Neuronal stem cell (in vitro differentiated cells): ENCODE measurements at regions not wholly inside any gene's neighbourhood (a gene's known extent, or its start where the extent isn't known, plus 50 kb on each side); places are given as distances from the start of the nearest gene placed in this dataset.
A peak's percentile ranks its signal among the peaks of the same experiment; 100 is the strongest.
"Not testable (repeated sequence)": the region's sequence is repeated elsewhere in the genome, so short reads cannot be mapped to it uniquely, and the experiment has no call there.

Experiments used
- DNase-seq: peaks from one replicate; pipeline ENCODE4 v3.0.0-alpha.2; 2013; ENCODE audit warnings: low spot score
- H2AFZ ChIP-seq: one replicate; pipeline ENCODE4 v1.6.1; 2013; ENCODE audit warnings: mild to moderate bottlenecking, low read length, inconsistent platforms
- H2AK5ac ChIP-seq: 2 replicates; pipeline ENCODE4 v1.6.1; 2013; ENCODE audit warnings: low read depth, mild to moderate bottlenecking, inconsistent platforms, low read length, moderate library complexity, mixed read lengths
- H2BK120ac ChIP-seq: 2 replicates; pipeline ENCODE4 v1.6.1; 2013; ENCODE audit warnings: low read depth, mild to moderate bottlenecking, inconsistent platforms, low read length, moderate library complexity, mixed read lengths
- H2BK12ac ChIP-seq: one replicate; pipeline ENCODE4 v1.6.1; 2013; ENCODE audit warnings: low read length, inconsistent platforms
- H2BK15ac ChIP-seq: 2 replicates; pipeline ENCODE4 v1.6.1; 2013; ENCODE audit warnings: mild to moderate bottlenecking, low read length, inconsistent platforms, mixed read lengths
- H2BK5ac ChIP-seq: one replicate; pipeline ENCODE4 v1.6.1; 2013; ENCODE audit warnings: inconsistent platforms, mild to moderate bottlenecking, low read length, moderate library complexity
- H3K14ac ChIP-seq: one replicate; pipeline ENCODE4 v1.6.1; 2013; ENCODE audit warnings: low read length, inconsistent platforms
- H3K18ac ChIP-seq: 2 replicates; pipeline ENCODE4 v1.6.1; 2013; ENCODE audit warnings: low read length, inconsistent platforms
- H3K23ac ChIP-seq: 2 replicates; pipeline ENCODE4 v1.6.1; 2013; ENCODE audit warnings: low read depth, mild to moderate bottlenecking, mixed read lengths, low read length, inconsistent platforms; ENCODE audit not compliant: poor library complexity
- H3K27ac ChIP-seq: replicated peaks from 3 replicates; pipeline ENCODE4 v1.5.1; 2013; ENCODE audit warnings: low read length, inconsistent platforms
- H3K27me3 ChIP-seq, 3 experiments: 2 replicates each; pipeline ENCODE4 v1.6.1; 2013; ENCODE audit warnings: low read length in 3 of 3, mild to moderate bottlenecking in 2 of 3, inconsistent platforms in 1 of 3, low read depth in 1 of 3, mixed read lengths in 1 of 3, moderate library complexity in 1 of 3; ENCODE audit not compliant: control insufficient read depth in 3 of 3, insufficient read depth in 3 of 3
- H3K36me3 ChIP-seq, 2 donors: replicated peaks in 1 of 2; 2 replicates each; pipeline ENCODE4 v1.6.1; 2013; ENCODE audit warnings: low read length in 2 of 2; ENCODE audit not compliant: control insufficient read depth in 2 of 2, insufficient read depth in 2 of 2
- H3K4ac ChIP-seq: 2 replicates; pipeline ENCODE4 v1.6.1; 2013; ENCODE audit warnings: inconsistent platforms, mild to moderate bottlenecking, low read length, moderate library complexity
- H3K4me1 ChIP-seq, 2 donors: 1 replicate in 1 of 2; 2 replicates in 1 of 2; pipeline ENCODE4 v1.6.1; 2013; ENCODE audit warnings: low read length in 2 of 2, low read depth in 1 of 2; ENCODE audit not compliant: control insufficient read depth in 2 of 2, insufficient read depth in 1 of 2
- H3K4me2 ChIP-seq: one replicate; pipeline ENCODE4 v1.6.1; 2013; ENCODE audit warnings: mild to moderate bottlenecking, low read length, inconsistent platforms; ENCODE audit not compliant: insufficient read depth, poor library complexity, severe bottlenecking
- H3K4me3 ChIP-seq, 2 donors: 2 replicates each; pipeline ENCODE4 v1.5.1; 2013; ENCODE audit warnings: low read length in 2 of 2, mild to moderate bottlenecking in 2 of 2, inconsistent platforms in 1 of 2, moderate library complexity in 1 of 2
- H3K79me1 ChIP-seq: one replicate; pipeline ENCODE4 v1.6.1; 2013; ENCODE audit warnings: low read depth, mild to moderate bottlenecking, inconsistent platforms, low read length, moderate library complexity
- H3K9ac ChIP-seq: one replicate; pipeline ENCODE4 v1.6.1; 2013; ENCODE audit warnings: mild to moderate bottlenecking, low read depth, low read length, inconsistent platforms; ENCODE audit not compliant: poor library complexity
- H3K9me3 ChIP-seq, 2 donors: replicated peaks in 1 of 2; 2 replicates each; pipeline versions ENCODE3 to v1.6.1; 2013; ENCODE audit warnings: low read length in 2 of 2, mild to moderate bottlenecking in 2 of 2, inconsistent platforms in 1 of 2, low read depth in 1 of 2, mixed read lengths in 1 of 2, moderate library complexity in 1 of 2; ENCODE audit not compliant: control insufficient read depth in 2 of 2, insufficient read depth in 1 of 2
- H4K8ac ChIP-seq: one replicate; pipeline ENCODE4 v1.6.1; 2013; ENCODE audit warnings: low read depth, mild to moderate bottlenecking, inconsistent platforms, low read length, moderate library complexity
- H4K91ac ChIP-seq: one replicate; pipeline ENCODE4 v1.6.1; 2013; ENCODE audit warnings: low read length, low read depth, mild to moderate bottlenecking, inconsistent platforms; ENCODE audit not compliant: poor library complexity
- WGBS, 2 donors: extraction: QIAGEN DNeasy Blood & Tissue Kit; methylation state at CpG; one replicate each; pipeline ENCODE4 v1.1.7; 2013; ENCODE audit warnings: missing lambda C conversion rate in 2 of 2, mixed read lengths in 1 of 2; ENCODE audit not compliant: insufficient read length in 2 of 2, insufficient replicate concordance in 1 of 2; ENCODE audit errors: extremely low coverage in 2 of 2; 5-methylcytosine and 5-hydroxymethylcytosine counted together

- not testable (repeated sequence) for H3K18ac ChIP-seq, H2BK5ac ChIP-seq, H2AK5ac ChIP-seq, H3K36me3 ChIP-seq, H4K91ac ChIP-seq, H2BK120ac ChIP-seq, H2BK12ac ChIP-seq, H3K23ac ChIP-seq, H3K4me2 ChIP-seq, H3K14ac ChIP-seq, H2AFZ ChIP-seq, H3K9ac ChIP-seq, H3K4me1 ChIP-seq, H3K4ac ChIP-seq, H3K27ac ChIP-seq, DNase-seq, H2BK15ac ChIP-seq, H3K4me3 ChIP-seq, H3K27me3 ChIP-seq, H4K8ac ChIP-seq, H3K79me1 ChIP-seq, H3K9me3 ChIP-seq
- no CpG with 5 or more reads among the region's 2 CpGs for WGBS, 2 donors
Observed at GRCh38 chr7:68195642-68196041, 1199.0 kb downstream of the TYW1 start.

- Histone ChIP-seq H2BK5ac (no peak overlapping the region), H4K91ac (no peak overlapping the region), H3K23ac (no peak overlapping the region), H4K8ac (no peak overlapping the region), H3K27ac (no peak overlapping the region), H3K79me1 (no peaks in the 10 kb centered on the region), H3K4me3 (no peak overlapping the region), H3K4me2 (no peak overlapping the region), H3K4me1 (peaks cover 0 to 4% of the 10 kb centered on the region in 2 donors), H2AFZ (no peak overlapping the region), H3K9ac (no peak overlapping the region), H3K14ac (no peak overlapping the region), H3K18ac (no peak overlapping the region), H3K27me3 (no peaks in the 10 kb centered on the region), H2AK5ac (no peak overlapping the region), H3K9me3 (no peaks in the 10 kb centered on the region), H3K36me3 (no peaks in the 10 kb centered on the region), H2BK120ac (no peak overlapping the region), H2BK12ac (no peak overlapping the region), H2BK15ac (no peak overlapping the region), H3K4ac (no peak overlapping the region)
- DNase-seq, result no peak
- no CpG with 5 or more reads among the region's 12 CpGs for WGBS, 2 donors
Observed at GRCh38 chr7:68200051-68200670, 1203.5 kb downstream of the TYW1 start.

GRCh38 chr7:68203251-68203650, 1206.6 kb downstream of the TYW1 start:
- H3K4me1 ChIP-seq, result peaks cover 0 to 7% of the 10 kb centered on the region in 2 donors
- no peaks in the 10 kb centered on the region for H3K9me3 ChIP-seq
- H2AFZ ChIP-seq, result no peak overlapping the region
- no peak overlapping the region for H3K27ac ChIP-seq
- no CpG with 5 or more reads among the region's 8 CpGs for WGBS, 2 donors
- no peak for DNase-seq
- H3K79me1 ChIP-seq, result no peaks in the 10 kb centered on the region
- H3K23ac ChIP-seq, result no peak overlapping the region
- H3K4ac ChIP-seq, result no peak overlapping the region
- H2BK5ac ChIP-seq, result no peak overlapping the region
- H2BK120ac ChIP-seq, result no peak overlapping the region
- no peak overlapping the region for H4K91ac ChIP-seq
- no peaks in the 10 kb centered on the region for H3K27me3 ChIP-seq
- H2BK12ac ChIP-seq, result no peak overlapping the region
- H3K18ac ChIP-seq, result no peak overlapping the region
- H3K14ac ChIP-seq, result no peak overlapping the region
- no peak overlapping the region for H3K4me3 ChIP-seq
- H4K8ac ChIP-seq, result no peak overlapping the region
- H3K9ac ChIP-seq, result no peak overlapping the region
- H3K36me3 ChIP-seq, result no peaks in the 10 kb centered on the region
- H2BK15ac ChIP-seq, result no peak overlapping the region
- H2AK5ac ChIP-seq, result no peak overlapping the region
- H3K4me2 ChIP-seq, result no peak overlapping the region

- Histone ChIP-seq H3K14ac (peak overlapping the region; percentile 22), H3K4me3 (no peak overlapping the region), H3K18ac (no peak overlapping the region), H2BK15ac (no peak overlapping the region), H3K79me1 (no peaks in the 10 kb centered on the region), H2BK12ac (no peak overlapping the region), H2AFZ (no peak overlapping the region), H3K4ac (no peak overlapping the region), H3K27ac (no peak overlapping the region), H3K9ac (no peak overlapping the region), H2BK120ac (no peak overlapping the region), H2AK5ac (no peak overlapping the region), H3K9me3 (no peaks in the 10 kb centered on the region), H3K4me1 (peaks cover 0 to 3% of the 10 kb centered on the region in 2 donors), H4K91ac (no peak overlapping the region), H3K23ac (no peak overlapping the region), H3K27me3 (no peaks in the 10 kb centered on the region), H4K8ac (no peak overlapping the region), H3K36me3 (no peaks in the 10 kb centered on the region), H2BK5ac (no peak overlapping the region), H3K4me2 (no peak overlapping the region)
- WGBS, 2 donors, result no CpG with 5 or more reads among the region's 7 CpGs
- DNase-seq, result no peak
Observed at GRCh38 chr7:68205826-68206225, 1209.2 kb downstream of the TYW1 start.
